ENCODE measurements at regions not wholly inside any gene's neighbourhood (a gene's known extent, or its start where the extent isn't known, plus 50 kb on each side); places are given as distances from the start of the nearest gene placed in this dataset.
"Not testable (repeated sequence)": the region's sequence is repeated elsewhere in the genome, so short reads cannot be mapped to it uniquely, and the experiment has no call there.

DNA sequence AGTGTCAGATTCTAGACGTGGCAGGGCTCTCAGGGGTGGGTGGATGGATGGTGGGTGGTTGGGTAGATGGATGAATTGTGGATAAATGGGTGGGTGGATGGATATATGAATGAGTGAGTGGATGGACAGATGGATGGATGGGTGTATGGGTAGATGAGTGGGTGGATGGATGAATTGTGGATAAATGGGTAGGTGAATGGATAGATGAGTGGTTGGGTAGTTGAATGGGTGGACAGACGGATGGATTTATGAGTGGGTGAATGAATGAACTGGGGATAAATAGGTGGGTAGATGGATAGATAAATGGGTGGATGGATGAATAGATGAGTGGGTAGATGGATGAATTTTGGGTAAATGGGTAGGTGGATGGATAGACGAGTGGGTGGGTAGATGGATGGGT lies 111.0 kb upstream of the ZNF469 start:
- H3K4me3 ChIP-seq (ENCODE audit: control extremely low read depth in 1 of 5, extremely low read depth in 1 of 5, insufficient read depth in 1 of 5, low read depth in 2 of 5, low read length in 4 of 5); H3K27me3 ChIP-seq (replicated peaks in 1 of 4; ENCODE audit: control extremely low read depth in 1 of 4, control insufficient read depth in 3 of 4, insufficient read depth in 4 of 4, low read length in 3 of 4); ATAC-seq (ENCODE audit: low read depth); intact Hi-C loops (cut with micrococcal nuclease); H3K79me2 ChIP-seq (ENCODE audit: control insufficient read depth, insufficient read depth, low read length); H3K9me3 Mint-ChIP-seq (ENCODE audit: insufficient read depth); CTCF ChIA-PET; H3K4me1 ChIP-seq (ENCODE audit: control insufficient read depth in 2 of 2, insufficient read depth in 2 of 2, low read length in 2 of 2); H3K9me3 ChIP-seq (ENCODE audit: control extremely low read depth in 1 of 3, control insufficient read depth in 2 of 3, insufficient read depth in 1 of 3, low read length in 2 of 3); H3K9ac ChIP-seq (ENCODE audit: low read length); H3K27ac ChIP-seq (ENCODE audit: low read length in 2 of 2); H3K27ac Mint-ChIP-seq; H2AFZ ChIP-seq (ENCODE audit: insufficient read depth, low read depth, low read length, poor library complexity, severe bottlenecking); H3K36me3 ChIP-seq (replicated peaks in 1 of 2; ENCODE audit: control extremely low read depth in 1 of 2, control insufficient read depth in 1 of 2, extremely low read depth in 1 of 2, insufficient read depth in 2 of 2, low read length in 1 of 2); H3K4me3 Mint-ChIP-seq; H3K4me1 Mint-ChIP-seq; POLR2A ChIA-PET; DNase-seq; H4K20me1 ChIP-seq (ENCODE audit: control insufficient read depth, insufficient read depth, low read length, poor library complexity, severe bottlenecking); H3K4me2 ChIP-seq (replicated peaks; ENCODE audit: low read depth, low read length, poor library complexity, severe bottlenecking): not testable (repeated sequence)
- WGBS (ENCODE audit: insufficient coverage): 86% methylated on average over 2 of the region's 3 CpGs
- peaks cover 20% of the 10 kb centered on the region for H3K27me3 Mint-ChIP-seq

DNA sequence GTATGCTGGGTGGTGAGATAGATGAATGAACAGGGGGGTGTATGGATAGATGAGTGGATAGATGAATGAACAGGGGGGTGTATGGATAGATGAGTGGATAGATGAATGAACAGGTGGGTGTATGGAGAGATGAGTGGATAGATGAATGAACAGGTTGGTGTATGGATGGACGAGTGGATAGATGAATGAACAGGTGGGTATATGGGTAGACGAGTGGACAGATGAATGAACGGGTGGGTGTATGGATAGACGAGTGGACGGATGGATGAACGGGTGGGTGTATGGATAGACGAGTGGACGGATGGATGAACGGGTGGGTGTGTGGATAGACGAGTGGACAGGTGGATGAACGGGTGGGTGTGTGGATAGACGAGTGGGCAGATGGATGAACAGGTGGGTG lies 110.3 kb upstream of the ZNF469 start:
- intact Hi-C loops (cut with micrococcal nuclease); H3K4me3 Mint-ChIP-seq; H3K36me3 ChIP-seq (replicated peaks in 1 of 2; ENCODE audit: control extremely low read depth in 1 of 2, control insufficient read depth in 1 of 2, extremely low read depth in 1 of 2, insufficient read depth in 2 of 2, low read length in 1 of 2); H2AFZ ChIP-seq (ENCODE audit: insufficient read depth, low read depth, low read length, poor library complexity, severe bottlenecking); H3K9me3 Mint-ChIP-seq (ENCODE audit: insufficient read depth); H3K27me3 ChIP-seq (replicated peaks in 1 of 4; ENCODE audit: control extremely low read depth in 1 of 4, control insufficient read depth in 3 of 4, insufficient read depth in 4 of 4, low read length in 3 of 4); H3K4me2 ChIP-seq (replicated peaks; ENCODE audit: low read depth, low read length, poor library complexity, severe bottlenecking); H3K4me1 ChIP-seq (ENCODE audit: control insufficient read depth in 2 of 2, insufficient read depth in 2 of 2, low read length in 2 of 2); H3K4me1 Mint-ChIP-seq; H3K9me3 ChIP-seq (ENCODE audit: control extremely low read depth in 1 of 3, control insufficient read depth in 2 of 3, insufficient read depth in 1 of 3, low read length in 2 of 3); H3K27ac ChIP-seq (ENCODE audit: low read length in 2 of 2); H4K20me1 ChIP-seq (ENCODE audit: control insufficient read depth, insufficient read depth, low read length, poor library complexity, severe bottlenecking); POLR2A ChIA-PET; ATAC-seq (ENCODE audit: low read depth); H3K9ac ChIP-seq (ENCODE audit: low read length); CTCF ChIA-PET; H3K27ac Mint-ChIP-seq; DNase-seq; H3K79me2 ChIP-seq (ENCODE audit: control insufficient read depth, insufficient read depth, low read length); H3K4me3 ChIP-seq (ENCODE audit: control extremely low read depth in 1 of 5, extremely low read depth in 1 of 5, insufficient read depth in 1 of 5, low read depth in 2 of 5, low read length in 4 of 5): not testable (repeated sequence)
- H3K27me3 Mint-ChIP-seq: peaks cover 16% of the 10 kb centered on the region
- 85% methylated on average over 12 of the region's 12 CpGs for WGBS (ENCODE audit: insufficient coverage)

DNA sequence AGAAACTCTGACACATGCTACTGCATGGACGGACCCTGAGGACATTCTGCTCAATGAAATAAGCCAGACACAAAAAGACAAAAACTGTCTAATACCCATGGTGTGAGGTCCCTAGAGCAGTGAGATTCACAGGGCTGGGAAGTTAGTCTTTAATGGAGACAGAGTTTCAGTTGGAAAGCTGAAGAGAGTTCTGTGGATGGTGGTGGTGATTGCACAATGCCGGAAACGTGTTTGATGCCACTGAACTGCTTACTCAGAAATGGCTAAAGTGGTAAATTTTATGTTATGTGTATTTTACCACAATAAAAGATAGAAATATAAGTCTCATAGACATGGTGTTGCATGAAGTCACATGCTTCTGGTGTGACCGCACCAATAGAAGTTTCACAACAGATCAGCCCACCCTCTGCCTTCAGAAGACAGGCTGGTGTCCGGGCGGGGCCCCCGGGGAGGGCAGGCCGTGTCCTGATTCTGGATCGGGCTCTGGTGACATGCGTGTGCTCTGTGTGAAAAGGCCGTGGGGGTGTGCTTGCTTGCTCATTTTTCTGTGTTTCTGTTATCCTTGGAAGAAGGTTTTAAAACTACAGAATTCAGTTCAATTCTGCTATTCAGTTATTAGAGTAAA lies 108.5 kb upstream of the ZNF469 start:
- H3K4me3 ChIP-seq (ENCODE audit: control extremely low read depth in 1 of 5, extremely low read depth in 1 of 5, insufficient read depth in 1 of 5, low read depth in 2 of 5, low read length in 4 of 5); H3K4me3 Mint-ChIP-seq; H2AFZ ChIP-seq (ENCODE audit: insufficient read depth, low read depth, low read length, poor library complexity, severe bottlenecking); H3K27ac ChIP-seq (ENCODE audit: low read length in 2 of 2); H4K20me1 ChIP-seq (ENCODE audit: control insufficient read depth, insufficient read depth, low read length, poor library complexity, severe bottlenecking); H3K9ac ChIP-seq (ENCODE audit: low read length); H3K4me1 Mint-ChIP-seq; H3K9me3 Mint-ChIP-seq (ENCODE audit: insufficient read depth); intact Hi-C loops (cut with micrococcal nuclease); CTCF ChIA-PET; H3K4me1 ChIP-seq (ENCODE audit: control insufficient read depth in 2 of 2, insufficient read depth in 2 of 2, low read length in 2 of 2); H3K27me3 ChIP-seq (replicated peaks in 1 of 4; ENCODE audit: control extremely low read depth in 1 of 4, control insufficient read depth in 3 of 4, insufficient read depth in 4 of 4, low read length in 3 of 4); H3K4me2 ChIP-seq (replicated peaks; ENCODE audit: low read depth, low read length, poor library complexity, severe bottlenecking); DNase-seq; H3K27ac Mint-ChIP-seq; POLR2A ChIA-PET; H3K79me2 ChIP-seq (ENCODE audit: control insufficient read depth, insufficient read depth, low read length); ATAC-seq (ENCODE audit: low read depth); H3K36me3 ChIP-seq (replicated peaks in 1 of 2; ENCODE audit: control extremely low read depth in 1 of 2, control insufficient read depth in 1 of 2, extremely low read depth in 1 of 2, insufficient read depth in 2 of 2, low read length in 1 of 2): not testable (repeated sequence)
- no CpG with 5 or more reads among the region's 11 CpGs for WGBS (ENCODE audit: insufficient coverage)
- peaks cover 16% of the 10 kb centered on the region for H3K27me3 Mint-ChIP-seq
- peaks cover 0 to 16% (median 0%) of the 10 kb centered on the region in 3 donors for H3K9me3 ChIP-seq (ENCODE audit: control extremely low read depth in 1 of 3, control insufficient read depth in 2 of 3, insufficient read depth in 1 of 3, low read length in 2 of 3)
